GM19452 (cell line): ENCODE measurements at regions not wholly inside any gene's neighbourhood (a gene's known extent, or its start where the extent isn't known, plus 50 kb on each side); places are given as distances from the start of the nearest gene placed in this dataset.

ENCODE experiments used
- ATAC-seq: cut with Tn5 transposase; IDR thresholded peaks from one replicate; pipeline ENCODE4 v1.9.1; 2021; ENCODE audit not compliant: unreplicated experiment

DNA sequence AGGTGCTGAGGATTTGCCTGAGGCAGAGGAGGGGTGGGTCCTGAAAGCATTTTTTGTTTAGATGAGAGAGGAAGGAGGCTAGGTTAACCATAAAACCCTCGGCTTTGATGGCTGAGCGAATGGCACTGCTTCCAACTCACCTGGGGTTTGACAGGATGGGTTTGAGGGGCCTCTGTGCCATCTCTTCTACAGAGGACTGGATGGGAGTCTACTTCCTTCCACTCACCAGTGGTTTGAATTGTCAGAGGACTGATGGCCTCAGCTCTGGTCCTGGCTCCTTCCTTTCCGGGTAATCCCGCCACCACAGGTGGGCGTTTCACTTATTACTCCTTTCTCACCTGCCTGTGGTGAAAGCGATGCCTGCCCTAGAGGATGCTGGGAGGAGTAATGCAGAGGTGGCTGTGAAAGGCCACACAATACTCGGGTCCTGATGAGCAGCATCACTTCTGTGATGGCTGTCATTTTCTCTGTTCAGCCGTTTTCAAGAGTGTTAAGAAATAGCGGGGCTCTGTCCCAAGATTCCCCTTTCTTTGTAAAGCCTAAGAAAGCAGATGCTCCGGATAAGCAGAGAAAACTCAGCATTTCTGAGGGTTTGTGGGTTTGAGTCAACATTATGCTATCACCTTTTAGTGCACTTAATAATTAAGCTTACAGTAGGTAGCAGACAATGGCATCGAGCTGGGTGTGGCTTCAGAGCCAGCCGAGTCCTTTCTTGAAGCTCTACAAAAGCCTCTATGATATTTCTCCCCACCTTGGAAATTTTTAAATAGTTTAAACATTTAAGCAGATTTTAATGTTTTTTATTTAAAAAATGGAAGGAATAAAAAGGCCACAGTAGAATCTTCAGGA lies 220.7 kb downstream of the HLX start:
- no peak for ATAC-seq

DNA sequence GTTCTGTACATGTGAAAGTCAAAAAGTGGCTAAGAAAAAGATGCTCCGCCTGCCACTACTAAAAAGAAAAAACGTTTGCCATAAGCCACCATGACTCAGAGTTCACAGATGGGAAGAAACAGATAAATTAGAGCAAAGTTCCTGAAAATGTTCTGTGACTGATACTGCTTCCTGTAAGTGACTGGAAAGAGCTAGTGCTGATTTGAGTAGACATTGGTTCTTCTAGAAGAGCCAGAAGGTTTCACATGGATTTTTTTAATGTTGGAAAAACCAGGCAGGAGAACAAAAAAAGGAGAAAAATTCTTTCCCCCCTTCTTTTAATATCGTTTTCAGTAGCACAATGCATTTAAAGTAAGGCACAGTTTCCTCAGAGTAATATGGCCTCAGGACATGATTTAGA lies 221.4 kb downstream of the HLX start:
- no peak for ATAC-seq

DNA sequence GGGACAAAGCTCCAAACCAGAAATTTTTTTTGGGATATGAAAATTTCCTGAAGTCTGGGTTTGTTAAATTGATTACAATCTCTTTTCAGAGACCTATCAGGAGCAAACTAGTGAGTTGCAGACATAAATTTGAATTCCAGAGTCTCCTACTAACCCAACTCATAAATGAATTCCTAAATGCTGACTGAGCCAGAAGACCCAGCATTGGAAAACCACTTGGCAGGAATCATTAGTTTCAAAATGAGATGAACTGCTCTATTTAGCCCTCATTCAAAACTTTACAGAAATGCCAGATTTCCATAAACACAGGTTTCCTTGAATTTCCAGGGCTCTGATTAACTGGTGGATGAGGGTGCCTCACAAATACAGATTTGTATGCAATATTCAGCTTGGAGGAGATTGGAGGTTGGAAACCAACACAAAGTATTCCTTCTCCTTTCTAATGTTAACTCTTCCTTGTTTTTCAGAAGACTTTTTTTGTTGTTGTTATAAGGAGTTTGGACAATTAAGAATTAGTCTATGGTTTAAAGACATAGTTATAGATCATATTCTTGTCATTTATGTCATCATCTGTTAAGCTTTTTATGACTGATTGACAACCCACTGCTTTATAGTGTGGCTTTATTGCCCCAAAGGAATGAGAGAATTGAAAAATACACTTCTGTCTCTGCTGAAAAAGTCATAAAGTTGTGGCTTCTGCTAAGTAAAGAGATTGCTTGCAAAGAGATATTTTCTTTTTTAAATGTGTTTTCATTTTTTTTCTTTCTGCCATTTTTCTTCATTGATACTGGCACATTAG lies 222.8 kb downstream of the HLX start:
- ATAC-seq = no peak

DNA sequence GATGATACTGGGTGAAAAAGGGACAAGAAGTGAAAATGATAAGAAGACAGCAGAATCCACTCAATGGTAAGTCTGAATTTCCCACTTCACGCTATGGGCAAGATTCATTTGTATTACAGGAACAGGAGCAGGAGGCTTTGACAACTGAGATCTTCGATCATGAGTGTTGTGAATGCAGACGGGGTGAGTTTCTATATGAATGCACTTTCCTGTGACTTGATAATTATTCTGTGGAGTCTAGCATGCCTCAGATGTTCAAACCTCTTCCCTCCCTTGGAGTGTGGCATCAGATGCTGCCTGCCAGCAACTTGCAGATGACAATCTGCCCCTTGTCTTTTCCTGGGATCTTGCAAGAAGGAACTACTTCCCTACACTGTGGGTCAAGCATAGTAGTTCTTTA lies 225.4 kb downstream of the HLX start:
- no peak for ATAC-seq

DNA sequence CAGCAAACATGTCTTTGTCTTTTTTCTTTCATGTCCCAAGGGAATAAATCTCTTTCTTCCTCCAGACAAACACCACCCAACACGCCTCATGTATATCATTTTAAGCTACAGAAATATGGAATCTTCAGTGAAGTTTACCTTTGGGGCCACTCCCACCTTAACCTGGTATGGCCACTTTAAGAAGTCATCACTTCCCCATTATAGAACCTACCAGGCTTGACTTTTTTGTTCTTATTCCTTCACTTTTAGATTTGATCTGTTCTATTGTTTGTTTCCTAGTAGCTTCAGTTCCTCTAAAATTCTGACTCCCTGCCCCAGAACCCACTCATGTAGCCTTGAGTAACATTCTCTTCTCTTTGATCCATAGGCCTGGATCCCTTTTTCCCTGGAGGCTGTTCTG lies 226.3 kb downstream of the HLX start:
- no peak for ATAC-seq

DNA sequence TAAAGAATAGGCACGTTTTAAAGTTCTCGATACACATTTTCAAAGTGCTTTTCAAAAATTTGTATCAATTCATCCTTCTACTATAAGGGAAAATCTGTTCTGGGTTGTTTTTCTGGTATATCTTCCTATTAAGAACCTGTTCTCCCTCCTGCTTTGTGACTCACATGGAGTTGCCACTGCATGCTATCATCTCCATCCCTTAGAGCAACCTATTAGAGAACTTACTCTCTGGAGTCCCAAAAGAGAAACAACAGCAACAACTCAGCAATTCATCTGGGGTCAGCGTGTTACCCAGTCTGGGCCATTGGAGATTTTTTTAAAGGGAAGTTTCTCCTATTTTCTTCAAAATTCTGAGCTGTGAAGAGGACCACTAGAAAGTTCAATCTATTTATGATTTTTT lies 227.4 kb downstream of the HLX start:
- ATAC-seq = no peak

DNA sequence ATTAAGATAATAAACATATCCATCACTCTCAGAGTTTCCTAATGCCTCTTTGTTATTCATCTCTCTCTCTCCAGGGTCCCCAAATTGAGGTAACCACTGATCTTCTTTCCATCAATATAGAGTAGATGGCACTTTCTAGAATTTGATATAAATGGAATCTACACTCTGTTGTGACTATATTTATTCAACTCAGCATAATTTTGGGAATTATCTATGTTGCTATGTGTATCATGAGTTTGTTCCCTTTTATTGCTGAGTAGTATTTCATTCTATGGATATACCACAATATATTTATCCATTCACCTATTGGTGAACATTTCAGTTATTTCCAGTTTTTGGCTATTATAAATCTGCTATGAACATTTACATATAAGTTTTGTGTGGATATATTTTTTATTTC lies 230.7 kb downstream of the HLX start:
- no peak for ATAC-seq

DNA sequence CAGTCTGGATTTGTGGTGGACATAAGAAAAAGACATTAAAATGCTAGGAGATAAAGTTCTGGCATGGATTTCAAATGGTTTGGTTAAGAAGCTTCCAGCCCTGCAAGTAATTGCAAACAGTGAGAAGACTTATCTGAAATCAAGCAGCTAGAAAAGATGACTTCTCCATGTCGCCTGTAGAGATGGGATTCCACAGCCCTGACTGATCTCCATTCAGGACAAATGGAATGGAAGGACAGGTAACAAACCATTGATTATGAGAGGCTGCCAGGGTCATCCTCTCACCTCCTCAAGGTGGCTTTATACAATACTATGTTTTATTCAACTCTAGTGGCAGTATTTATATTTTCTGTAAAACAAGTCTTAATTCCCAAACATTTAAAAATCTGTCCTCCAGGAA lies 237.9 kb downstream of the HLX start:
- ATAC-seq = no peak

DNA sequence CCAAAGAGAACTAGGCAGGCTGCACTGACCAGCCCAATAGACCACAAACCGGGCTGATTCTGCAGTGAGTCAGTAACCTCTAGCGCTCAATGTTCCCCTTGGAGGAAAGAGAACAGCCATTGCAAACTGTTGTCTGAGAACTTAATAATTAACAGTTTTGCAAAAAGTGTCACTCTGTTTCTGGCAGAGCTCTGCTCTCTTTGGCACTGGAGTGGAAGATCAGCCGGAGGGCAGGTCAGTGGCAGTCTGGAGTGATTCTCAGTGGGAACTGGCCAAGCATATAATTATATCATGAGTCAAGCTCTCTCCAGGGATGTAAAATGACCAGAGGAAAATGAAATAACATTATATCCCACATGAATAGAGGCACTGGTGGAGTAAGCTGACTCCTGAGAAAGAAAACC lies 238.3 kb downstream of the HLX start:
- no peak for ATAC-seq

DNA sequence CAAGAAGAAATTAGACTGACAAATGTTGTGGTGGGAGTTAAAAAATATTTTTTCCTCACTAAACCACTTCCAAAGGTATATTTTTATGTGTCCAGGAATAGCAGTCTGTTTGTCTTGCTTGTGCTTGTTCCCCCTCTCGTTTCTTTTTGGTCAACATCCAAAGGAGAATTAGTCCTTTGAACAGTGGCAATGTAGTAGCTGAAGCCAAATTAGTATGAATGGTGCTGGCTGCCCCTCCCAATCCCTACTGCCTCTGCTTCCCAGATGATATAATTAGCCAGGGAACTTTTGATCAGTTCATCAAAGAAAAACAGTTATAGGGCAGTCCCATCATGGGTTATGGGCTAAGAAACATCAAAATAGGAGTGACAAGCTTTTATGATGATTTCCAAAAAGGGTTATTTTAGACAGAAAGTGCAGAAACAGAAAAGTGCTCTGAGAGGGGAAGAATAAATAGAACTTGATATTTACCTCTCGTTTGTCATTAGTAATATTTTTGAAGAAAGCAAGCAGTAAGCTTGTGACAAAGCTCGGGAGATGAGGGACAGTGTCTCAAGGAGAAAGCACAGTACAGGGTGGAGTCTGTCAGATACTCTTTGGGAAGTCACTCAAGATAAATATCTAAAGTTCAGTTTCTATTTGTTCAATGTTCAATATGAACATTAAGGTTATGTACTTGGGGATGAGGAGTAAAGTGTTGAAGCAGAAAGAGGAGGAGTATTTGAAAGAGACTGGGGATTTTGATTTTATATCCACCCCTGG lies 239.1 kb downstream of the HLX start:
- ATAC-seq = no peak

DNA sequence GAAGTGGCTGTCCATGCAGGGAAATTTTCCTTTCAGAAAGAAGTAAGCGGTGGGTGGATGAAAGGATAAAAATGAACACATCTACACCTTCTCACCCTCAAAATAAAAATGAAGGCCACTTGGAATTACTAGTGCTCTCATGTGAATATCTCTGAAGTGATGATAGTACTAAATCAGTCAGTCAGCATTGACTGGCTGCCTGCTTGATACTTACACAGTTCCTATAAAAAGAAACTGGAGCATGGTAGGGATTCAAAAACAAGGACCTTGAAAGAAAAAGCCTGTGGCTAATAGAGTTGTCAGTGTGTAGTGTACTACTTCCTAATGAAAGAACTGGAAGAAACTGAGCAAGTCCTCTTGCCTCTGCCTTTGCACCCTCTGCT lies 239.7 kb downstream of the HLX start:
- ATAC-seq = no peak

DNA sequence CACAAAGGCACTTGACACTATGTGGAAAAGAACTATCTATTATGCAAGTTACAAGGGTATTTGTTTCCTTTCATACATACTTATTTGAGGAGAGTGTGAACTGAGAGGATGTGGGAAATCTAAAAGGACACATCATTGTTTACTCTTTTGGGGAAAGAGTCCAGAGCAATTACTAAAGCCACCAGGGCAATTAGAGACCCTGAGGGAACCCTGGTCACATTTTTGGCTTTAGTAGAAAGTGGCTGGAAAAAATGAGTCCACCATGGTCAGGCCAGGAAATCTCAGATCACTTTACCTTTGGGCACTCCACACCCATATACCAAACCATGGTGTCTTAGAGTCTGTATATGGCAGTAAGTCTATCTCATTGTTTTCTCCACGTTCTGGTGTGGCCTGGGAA lies 243.3 kb downstream of the HLX start:
- no peak for ATAC-seq

DNA sequence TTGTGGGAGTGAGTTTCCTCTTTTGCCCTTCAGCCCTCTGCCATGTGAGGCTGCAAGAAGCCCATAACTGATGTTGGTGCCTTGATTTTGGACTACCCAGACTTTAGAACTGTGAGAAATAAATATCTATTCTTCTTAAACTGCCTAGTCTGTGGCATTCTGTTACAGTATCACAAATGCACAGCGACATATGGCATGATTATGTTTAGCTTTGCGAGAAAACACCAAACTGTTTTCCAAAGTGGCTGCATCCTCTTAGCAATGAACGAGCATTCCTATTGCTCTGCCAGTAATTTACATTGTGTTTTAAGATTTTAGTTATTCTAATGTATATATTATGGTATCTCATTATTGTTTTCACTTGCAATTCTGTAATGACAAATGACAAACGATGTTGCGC lies 246.7 kb downstream of the HLX start:
- ATAC-seq = no peak

DNA sequence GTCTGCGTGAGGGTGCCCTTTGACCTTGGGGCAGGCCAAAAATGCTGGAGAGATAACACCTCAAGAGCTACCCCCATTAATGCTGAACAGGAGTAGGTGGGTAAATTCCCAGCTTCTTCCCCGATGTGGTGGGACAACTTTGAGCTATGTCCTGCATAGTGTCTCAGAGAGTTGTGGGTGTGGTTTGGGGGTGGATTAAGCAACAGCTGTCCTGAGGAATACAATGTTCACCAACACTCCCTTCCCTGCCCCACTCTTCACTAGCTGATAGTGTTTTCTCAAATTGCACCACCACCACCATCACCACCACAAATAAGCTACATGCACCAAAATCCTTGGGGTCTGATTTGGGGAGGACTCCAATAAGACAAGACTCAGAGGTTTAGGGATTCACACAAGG lies 258.4 kb downstream of the HLX start:
- no peak for ATAC-seq

DNA sequence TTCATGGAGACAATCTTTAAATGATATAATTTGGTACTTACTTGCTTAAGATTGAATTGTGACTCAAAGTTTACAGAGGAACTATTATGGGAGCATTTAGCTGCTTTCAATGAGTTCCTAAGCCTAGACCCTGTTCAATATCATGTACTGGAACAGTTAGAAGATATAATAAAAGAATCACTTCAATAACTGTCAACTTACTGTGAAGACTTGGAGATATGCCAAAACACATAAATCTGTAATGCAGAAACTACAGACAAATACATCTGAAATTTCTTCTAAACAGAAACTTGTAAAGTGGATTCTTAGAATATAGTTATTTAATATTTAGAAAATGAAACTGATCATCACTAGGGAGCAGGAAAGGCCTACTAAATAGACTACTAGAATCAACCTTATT lies 259.3 kb downstream of the HLX start:
- no peak for ATAC-seq

DNA sequence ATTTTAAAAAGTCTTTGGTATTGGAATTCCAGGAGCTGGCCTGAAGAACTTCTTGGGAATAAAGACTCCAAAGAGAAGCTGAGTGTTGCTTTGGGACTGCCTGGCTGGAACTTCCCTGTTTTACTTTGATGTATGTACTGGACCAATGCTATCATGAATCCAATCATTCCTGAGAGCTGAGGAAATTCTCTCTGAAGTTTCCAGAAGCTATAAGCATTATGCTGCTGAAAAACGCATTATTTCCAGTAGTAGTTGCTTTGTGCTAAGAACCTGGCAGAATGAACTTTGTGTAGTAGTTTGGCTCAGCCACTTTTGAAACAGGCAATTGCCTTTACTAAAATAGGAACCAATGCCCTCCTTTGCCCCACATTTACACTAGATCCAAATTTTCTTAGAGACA lies 260.7 kb downstream of the HLX start:
- ATAC-seq = no peak

DNA sequence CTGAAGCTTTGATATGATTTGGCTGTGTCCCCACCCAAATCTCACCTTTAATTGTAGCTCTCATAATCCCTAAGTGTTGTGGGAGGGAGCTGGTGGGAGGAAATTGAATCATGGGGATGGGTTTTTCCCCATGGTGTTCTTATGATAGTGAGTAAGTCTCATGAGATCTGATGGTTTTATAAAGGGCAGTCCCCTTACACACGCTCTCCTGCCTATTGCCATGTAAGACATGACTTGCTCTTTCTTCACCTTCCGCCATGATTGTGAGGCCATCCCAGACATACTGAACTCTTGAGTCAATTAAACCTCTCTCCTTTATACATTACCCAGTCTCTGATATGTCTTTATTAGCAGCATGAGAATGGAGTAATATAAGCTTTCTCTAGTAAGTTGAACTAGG lies 261.9 kb downstream of the HLX start:
- ATAC-seq = no peak

DNA sequence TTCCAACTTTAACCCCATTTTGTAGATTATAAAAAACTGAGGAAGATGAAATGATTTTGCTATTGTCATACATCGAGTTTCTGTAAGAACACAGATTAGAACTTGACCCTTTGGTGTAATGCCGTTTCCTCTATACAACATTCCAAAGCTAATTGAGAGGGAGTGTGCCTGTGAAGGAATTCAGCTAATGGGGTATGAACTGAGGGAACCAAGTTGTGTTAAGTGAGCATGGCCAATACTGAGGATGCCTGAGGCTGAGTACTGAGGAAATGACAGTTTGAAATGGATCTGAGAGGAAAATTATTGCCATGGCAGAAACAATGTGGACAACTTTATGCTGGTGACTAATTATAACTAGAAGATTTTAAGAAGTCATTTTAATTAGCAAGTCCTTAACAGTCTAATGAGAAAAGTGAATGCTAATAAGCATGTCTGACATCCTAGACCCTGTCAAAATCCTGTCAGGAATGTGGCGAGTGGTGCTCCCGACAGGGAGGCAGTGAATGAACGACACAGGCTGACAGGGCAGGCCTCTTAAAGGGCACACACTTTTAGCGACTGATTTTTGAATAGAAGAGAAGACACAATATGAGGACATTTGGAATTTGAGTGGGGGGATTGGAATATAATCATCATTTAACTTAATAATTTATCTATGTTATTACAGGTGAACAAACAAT lies 262.5 kb downstream of the HLX start:
- ATAC-seq = no peak

DNA sequence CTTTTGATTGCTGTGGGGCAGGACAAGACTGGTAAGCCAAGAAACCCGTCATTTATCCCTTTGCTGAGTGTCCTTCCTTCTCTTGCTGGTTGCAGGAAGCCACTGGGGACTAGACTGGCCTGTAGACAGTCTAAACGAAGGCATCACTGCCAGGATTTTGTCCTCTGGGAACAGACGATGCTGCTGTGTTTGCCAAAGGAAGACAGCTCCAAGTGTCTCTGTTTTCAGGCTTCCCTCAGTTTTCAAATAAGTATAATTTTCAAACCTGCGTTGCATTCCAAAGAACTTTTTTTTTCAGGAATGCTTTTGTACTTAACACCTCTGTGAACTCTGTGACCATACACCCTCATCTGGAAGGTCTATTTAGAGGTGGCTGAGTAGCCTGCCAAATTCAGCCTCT lies 269.4 kb downstream of the HLX start:
- ATAC-seq = no peak

DNA sequence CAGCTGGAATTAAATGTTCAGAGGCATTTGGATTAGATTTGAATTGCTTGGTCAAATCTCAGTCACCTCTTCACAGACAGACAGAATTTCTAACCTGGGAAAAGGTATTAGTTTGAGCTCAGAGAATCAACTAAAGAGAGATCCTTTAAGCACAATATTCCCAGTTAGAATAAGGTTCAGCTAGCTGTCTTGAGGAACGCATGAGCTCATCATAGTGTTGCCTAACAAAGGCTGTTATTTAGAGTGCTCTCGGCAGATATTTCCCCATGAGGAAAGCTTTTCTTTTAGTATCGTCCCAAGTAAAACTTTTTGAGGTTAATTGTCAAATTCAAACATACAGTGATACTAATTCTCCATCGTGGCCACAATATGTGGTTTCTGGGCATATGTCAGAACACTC lies 269.9 kb downstream of the HLX start:
- ATAC-seq = no peak

DNA sequence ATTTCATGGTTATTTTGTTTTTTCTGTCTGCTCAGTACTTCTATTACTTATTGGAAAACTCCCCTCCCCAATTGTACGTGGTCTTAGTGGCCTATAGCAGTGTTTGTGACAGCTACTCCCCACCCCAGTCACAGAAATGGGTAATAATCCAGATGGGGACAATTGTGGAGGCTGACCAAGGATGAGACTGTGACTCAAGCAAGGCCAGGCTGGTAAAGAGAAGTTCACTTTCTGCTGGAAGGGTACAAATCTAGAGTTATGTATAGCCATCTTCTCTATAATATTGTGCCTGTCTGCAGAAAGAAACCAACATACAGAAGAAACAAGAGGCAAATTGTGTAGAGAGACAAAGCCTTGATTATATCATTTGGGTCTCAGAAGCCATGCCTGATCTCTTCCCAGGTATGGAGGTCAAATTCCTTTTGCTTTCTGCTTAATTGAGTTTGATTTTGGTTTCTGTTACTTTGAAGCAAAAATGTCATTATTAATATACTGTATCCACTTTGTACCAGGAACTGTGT lies 270.4 kb downstream of the HLX start:
- ATAC-seq = no peak
